GM12874 (cell line): ENCODE measurements at regions not wholly inside any gene's neighbourhood (a gene's known extent, or its start where the extent isn't known, plus 50 kb on each side); places are given as distances from the start of the nearest gene placed in this dataset.

ENCODE experiments used
- TF ChIP-seq, protein P1 (sequence below): IDR thresholded peaks from 2 replicates; pipeline ENCODE4 v1.5.1; 2011; ENCODE audit warnings: low read depth, mild to moderate bottlenecking, control low read depth, low read length, moderate library complexity; ENCODE audit not compliant: insufficient read depth

DNA sequence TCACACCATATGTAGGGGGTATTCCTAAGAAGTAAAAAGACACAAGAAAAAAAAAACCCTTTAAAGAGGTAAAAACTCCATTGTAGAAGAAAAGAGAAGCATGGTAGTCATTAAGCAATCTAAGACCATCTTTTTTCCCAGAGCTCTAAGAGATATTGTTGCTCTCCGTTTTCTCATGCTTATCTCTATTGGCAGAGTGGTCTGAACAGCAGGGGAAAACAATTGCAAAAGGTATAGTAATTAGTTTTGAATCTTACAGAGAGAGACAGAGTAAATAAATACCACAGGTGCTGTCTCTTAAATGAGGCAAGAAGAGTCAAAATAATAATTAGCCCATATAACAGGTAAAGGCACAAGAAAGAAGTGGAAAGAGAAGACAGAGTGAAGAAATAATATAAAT is 821.4 kb upstream of the CA10 start:
- TF ChIP-seq, protein P1, sequence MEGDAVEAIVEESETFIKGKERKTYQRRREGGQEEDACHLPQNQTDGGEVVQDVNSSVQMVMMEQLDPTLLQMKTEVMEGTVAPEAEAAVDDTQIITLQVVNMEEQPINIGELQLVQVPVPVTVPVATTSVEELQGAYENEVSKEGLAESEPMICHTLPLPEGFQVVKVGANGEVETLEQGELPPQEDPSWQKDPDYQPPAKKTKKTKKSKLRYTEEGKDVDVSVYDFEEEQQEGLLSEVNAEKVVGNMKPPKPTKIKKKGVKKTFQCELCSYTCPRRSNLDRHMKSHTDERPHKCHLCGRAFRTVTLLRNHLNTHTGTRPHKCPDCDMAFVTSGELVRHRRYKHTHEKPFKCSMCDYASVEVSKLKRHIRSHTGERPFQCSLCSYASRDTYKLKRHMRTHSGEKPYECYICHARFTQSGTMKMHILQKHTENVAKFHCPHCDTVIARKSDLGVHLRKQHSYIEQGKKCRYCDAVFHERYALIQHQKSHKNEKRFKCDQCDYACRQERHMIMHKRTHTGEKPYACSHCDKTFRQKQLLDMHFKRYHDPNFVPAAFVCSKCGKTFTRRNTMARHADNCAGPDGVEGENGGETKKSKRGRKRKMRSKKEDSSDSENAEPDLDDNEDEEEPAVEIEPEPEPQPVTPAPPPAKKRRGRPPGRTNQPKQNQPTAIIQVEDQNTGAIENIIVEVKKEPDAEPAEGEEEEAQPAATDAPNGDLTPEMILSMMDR: no peak

DNA sequence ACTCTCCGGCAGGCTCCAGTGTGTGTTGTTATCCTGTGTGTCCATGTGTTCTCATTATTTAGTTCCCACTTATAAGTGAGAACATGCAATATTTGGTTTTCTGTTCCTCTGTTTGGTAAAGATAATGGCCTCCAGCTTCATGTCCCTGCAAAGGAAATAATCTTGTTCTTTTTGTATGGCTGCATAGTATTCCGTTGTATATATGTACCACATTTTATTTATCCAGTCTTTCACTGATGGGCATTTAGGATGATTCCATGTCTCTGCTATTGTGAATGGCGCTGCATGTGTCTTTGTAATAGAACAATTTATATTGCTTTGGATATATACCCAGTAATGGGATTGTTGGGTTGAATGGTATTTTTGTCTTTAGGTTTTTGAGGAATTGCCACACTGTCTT is 807.3 kb upstream of the CA10 start:
- TF ChIP-seq, protein P1: no peak

DNA sequence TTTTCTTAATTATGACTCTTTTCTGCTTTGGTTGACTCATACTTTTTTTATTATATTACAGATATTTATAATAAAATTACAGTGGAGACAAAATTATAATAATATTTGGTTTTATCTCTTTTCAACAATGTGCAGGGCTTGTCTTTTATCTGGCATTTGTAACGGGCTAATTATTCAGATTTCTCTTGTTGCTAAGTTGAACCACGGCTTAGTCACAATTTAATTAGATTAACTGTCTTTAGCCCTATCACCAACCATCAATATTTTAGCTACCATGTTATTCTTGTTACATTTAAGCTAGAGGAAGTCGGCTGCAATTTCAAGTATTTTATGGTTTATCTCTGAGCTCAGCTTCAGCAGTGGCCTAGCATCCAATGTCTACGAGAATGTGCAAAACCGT is 798.9 kb upstream of the CA10 start:
- TF ChIP-seq, protein P1: no peak

DNA sequence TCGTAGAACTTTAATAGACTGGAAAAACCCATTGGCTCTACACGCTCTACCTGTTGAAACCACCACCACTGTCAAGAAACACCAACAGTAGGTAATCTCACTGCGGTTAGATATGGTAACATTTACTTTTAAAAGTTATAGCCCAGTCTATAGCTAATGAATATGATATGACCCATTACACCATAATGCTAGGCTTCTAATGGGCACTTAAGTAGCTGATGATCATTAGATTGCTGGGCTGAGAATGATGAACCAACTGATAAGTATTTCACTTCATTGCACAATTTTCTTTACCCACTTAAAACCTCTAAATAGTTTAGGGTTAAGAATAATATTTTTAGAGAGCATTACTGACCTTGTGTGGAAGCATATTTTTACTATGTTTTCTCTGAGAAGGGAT is 788.9 kb upstream of the CA10 start:
- TF ChIP-seq, protein P1: no peak

DNA sequence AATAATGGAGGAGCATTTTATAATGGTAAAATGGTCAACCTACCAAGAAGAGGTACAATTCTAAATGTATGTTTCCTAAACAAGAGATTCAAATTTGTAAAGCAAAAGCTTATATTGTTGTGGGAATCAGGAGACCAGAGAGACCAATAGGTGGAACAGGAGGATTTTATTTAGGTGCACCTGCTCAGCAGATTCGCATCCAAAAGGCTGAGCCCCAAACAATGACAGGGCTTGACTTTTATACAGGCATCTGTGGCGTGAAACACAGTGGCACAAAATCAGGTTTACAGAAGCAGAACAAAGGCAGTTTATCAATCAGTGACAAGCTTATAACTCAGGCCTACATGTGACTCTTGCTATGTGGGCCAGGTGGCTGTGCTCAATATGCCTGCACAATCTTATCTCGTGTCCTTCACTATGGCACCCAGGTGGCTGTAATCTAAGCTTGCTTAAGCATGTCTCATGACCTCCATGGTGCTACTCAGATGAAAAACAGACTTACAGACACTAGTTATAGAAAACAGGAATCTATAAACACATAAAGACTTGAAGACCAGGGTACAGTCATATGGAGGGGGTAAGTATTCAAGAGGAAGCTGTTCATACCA is 780.2 kb upstream of the CA10 start:
- TF ChIP-seq, protein P1: no peak

DNA sequence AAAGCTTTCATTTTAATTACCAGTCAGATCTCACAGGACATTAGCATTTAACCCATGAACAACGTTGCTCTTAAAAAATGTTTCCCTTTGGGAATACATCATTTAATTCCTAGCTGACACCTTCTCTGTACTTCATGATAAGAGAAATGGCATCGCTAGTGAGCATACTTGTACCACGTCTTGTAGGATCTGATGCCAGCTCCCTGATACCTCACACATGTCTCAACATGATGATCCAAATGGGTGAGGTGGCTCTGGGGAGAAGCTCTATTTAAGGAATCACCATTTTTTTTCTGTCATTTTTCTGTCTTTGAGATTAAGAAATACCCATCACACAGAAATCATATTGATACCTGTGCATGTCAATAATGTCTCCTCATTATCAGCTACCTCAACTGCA is 772.1 kb upstream of the CA10 start:
- TF ChIP-seq, protein P1: no peak

DNA sequence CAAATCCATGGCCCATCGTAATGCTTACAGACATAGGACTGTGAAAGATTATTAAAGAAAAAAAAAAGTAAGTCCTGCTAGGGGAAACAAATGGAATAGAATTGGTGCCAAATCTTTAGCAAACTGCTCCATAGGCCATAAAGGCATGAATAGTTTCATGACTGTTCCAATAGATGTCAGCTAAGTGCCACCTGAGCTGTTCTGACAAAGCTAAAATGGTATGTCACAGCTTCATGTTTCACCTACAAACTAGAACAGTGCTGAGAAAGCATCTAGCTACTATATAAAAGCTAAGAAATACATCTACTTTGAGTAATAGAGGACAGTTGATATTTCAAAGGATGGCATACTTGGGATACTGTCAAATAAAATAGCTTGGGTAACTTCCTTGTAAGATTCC is 771.6 kb upstream of the CA10 start:
- TF ChIP-seq, protein P1: no peak
